Ovary (tissue), 3 donors: ENCODE measurements at regions not wholly inside any gene's neighbourhood (a gene's known extent, or its start where the extent isn't known, plus 50 kb on each side); places are given as distances from the start of the nearest gene placed in this dataset.
"Not testable (repeated sequence)": the region's sequence is repeated elsewhere in the genome, so short reads cannot be mapped to it uniquely, and the experiment has no call there.

ENCODE experiments used
- CTCF ChIP-seq, 3 donors: fragments of 450-650 bp in 2 of 3; fragments of 200-600 bp in 1 of 3; IDR thresholded peaks; one replicate each; pipeline versions ENCODE4 v1.5.1 to v1.8.0; 2016 to 2022; ENCODE audit warnings: antibody characterized with exemption in 3 of 3, mild to moderate bottlenecking in 1 of 3
- EP300 ChIP-seq: sonication (generic); formaldehyde crosslinking; IDR thresholded peaks from one replicate; pipeline ENCODE4 v1.6.1; 2017; ENCODE audit warnings: antibody characterized with exemption
- donor health status: DM: no; HTN: no; CAD: no.

- not testable (repeated sequence) for TF ChIP-seq CTCF (IDR thresholded peaks at IDR 0.05); EP300
Measured at GRCh38 chrX:1016926-1017325, 195.5 kb downstream of the CRLF2 start.
